ENCODE measurements at regions not wholly inside any gene's neighbourhood (a gene's known extent, or its start where the extent isn't known, plus 50 kb on each side); places are given as distances from the start of the nearest gene placed in this dataset.
"Not testable (repeated sequence)": the region's sequence is repeated elsewhere in the genome, so short reads cannot be mapped to it uniquely, and the experiment has no call there.

DNA sequence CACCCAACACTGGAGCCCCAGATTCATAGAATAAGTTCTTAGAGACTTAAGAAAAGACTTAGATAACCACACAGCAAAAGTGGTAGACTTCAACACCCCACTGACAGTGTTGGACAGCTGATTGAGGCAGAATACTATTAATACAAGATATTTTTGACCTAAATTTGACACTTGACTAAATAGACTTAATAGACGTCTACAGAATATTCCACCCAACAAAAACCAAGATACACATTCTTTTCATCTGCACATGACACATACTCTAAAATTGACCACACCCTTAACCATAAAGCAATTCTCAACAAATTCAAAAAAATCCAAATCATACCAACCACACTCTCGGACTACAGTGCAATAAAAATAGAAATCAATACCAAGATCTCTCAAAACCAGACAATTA, 179.8 kb upstream of the TPM1 start:
- TF ChIP-seq, protein P1, sequence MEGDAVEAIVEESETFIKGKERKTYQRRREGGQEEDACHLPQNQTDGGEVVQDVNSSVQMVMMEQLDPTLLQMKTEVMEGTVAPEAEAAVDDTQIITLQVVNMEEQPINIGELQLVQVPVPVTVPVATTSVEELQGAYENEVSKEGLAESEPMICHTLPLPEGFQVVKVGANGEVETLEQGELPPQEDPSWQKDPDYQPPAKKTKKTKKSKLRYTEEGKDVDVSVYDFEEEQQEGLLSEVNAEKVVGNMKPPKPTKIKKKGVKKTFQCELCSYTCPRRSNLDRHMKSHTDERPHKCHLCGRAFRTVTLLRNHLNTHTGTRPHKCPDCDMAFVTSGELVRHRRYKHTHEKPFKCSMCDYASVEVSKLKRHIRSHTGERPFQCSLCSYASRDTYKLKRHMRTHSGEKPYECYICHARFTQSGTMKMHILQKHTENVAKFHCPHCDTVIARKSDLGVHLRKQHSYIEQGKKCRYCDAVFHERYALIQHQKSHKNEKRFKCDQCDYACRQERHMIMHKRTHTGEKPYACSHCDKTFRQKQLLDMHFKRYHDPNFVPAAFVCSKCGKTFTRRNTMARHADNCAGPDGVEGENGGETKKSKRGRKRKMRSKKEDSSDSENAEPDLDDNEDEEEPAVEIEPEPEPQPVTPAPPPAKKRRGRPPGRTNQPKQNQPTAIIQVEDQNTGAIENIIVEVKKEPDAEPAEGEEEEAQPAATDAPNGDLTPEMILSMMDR (IDR thresholded peaks at IDR 0.05; ENCODE audit: extremely low read depth, missing control alignments): no peak
- no peak for DNase-seq (ENCODE audit: low spot score)

DNA sequence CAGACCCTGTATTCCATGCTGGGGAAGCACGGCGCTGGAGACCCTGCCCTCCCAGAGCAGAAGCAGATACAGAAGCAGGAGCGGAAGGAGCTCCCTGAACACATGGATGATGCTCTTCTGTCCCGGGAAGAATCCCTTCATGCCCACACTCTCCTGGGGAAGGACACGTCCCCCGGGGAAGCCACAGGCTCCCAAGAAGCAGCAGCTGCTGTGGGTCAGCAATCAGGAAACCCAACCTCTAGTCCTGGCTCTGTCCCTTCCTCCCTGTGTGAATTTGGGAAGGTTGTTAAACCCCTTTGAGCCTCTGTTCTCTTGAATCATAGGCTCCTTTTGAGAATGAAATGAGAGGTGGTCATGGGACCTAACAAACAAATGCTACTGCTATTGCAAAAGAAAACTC, 176.2 kb upstream of the TPM1 start:
- TF ChIP-seq, protein P1 (IDR thresholded peaks at IDR 0.05; ENCODE audit: extremely low read depth, missing control alignments): no peak
- no peak for DNase-seq (ENCODE audit: low spot score)

DNA sequence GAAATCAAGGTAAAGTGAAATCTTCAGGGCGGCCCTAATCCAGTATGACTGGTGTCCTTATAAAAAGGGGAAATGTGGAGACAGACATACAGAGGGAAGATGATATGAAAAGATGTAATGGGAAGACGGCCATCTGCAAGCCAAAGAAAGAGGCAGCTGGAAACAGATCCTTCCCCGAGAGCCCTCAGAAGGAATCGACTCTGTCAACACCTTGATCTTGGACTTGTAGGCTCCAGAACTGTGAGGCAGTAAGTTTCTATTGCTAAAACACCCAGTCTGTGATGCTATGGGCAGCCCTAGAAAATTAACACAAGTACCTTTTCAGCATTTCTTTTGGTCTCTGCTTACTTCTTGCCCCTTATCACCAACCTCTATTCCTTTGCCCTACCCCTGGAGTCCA, 174.7 kb upstream of the TPM1 start:
- no peak for DNase-seq (ENCODE audit: low spot score)
- TF ChIP-seq, protein P1 (IDR thresholded peaks at IDR 0.05; ENCODE audit: extremely low read depth, missing control alignments): no peak

- no peak for DNase-seq (ENCODE audit: low spot score)
- TF ChIP-seq, protein P1 (IDR thresholded peaks at IDR 0.05; ENCODE audit: extremely low read depth, missing control alignments): no peak
These were observed 174.0 kb upstream of the TPM1 start for GRCh38 chr15:62868507-62868906.

DNA sequence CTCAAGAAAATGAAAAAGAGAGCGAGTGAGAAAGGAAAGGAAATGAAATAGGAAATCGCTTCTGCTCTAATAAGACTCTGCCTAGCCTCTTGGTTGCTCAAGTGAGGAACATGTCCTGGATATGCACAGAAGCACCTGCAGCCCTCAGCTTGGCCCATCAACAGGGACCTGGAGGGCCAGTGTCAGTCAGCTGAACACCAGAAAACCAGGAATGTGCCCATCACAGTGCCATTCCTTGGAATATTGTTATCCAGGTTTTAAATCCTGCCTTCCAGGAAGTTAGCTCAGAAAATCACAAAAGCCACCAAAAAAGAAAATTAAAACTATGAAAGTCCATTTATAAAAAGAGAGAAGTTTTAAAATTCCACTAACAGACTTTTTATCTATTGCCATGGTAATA, 173.4 kb upstream of the TPM1 start:
- TF ChIP-seq, protein P1 (IDR thresholded peaks at IDR 0.05; ENCODE audit: extremely low read depth, missing control alignments): no peak
- DNase-seq (ENCODE audit: low spot score): no peak

GRCh38 chr15:62870216-62870615, 172.3 kb upstream of the TPM1 start:
- TF ChIP-seq, protein P1 (IDR thresholded peaks at IDR 0.05; ENCODE audit: extremely low read depth, missing control alignments): no peak
- DNase-seq (ENCODE audit: low spot score): no peak

- DNase-seq (ENCODE audit: low spot score): not testable (repeated sequence)
These were observed 171.8 kb upstream of the TPM1 start for GRCh38 chr15:62870701-62871100.

- TF ChIP-seq, protein P1 (IDR thresholded peaks at IDR 0.05; ENCODE audit: extremely low read depth, missing control alignments): no peak
- no peak for DNase-seq (ENCODE audit: low spot score)
These were observed 169.3 kb upstream of the TPM1 start for GRCh38 chr15:62873203-62873602.
